ENCODE measurements at regions not wholly inside any gene's neighbourhood (a gene's known extent, or its start where the extent isn't known, plus 50 kb on each side); places are given as distances from the start of the nearest gene placed in this dataset.

DNA sequence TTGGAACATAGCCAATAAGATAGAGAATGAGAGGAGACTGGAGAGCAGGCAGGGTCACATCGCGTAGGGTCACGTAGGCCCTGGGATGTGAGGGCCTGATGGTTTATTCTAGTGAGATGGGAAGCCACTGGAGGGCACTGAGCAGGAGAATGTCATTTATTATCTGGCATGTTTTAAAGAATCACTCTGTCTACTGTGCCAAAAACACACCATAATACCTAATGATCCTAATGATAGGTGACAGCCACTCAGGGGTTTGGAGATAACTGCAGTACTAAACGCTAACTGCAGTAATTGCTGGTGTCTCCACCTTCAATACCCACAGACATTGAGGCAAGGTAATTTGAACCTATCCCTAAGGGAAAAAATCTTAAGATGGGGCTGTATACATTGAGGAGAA is 185.4 kb downstream of the TTLL7 start:
- DNase-seq (ENCODE audit: low read depth in 4 of 4, low spot score in 2 of 4), result no peak

DNA sequence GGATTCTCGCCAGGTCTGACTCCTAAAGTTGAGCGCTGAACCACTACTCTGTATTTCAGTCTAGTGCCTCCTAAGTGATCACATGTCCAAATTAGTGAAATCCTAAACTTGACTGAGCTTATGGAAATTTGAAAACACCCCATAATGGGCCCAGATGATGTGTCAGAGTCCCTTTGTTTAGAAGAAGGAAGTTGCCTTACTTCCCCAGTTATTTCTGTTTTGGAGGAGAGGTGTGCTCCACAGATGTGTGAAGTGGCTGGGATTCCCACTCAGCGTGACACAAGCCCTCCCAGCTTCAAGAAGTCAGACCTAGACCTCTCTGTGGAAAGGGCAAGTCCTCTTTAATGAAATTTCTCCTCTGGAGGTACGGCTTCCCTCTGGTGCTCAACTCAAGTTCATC is 188.8 kb downstream of the TTLL7 start:
- DNase-seq (ENCODE audit: low read depth in 4 of 4, low spot score in 2 of 4), result no peak

DNA sequence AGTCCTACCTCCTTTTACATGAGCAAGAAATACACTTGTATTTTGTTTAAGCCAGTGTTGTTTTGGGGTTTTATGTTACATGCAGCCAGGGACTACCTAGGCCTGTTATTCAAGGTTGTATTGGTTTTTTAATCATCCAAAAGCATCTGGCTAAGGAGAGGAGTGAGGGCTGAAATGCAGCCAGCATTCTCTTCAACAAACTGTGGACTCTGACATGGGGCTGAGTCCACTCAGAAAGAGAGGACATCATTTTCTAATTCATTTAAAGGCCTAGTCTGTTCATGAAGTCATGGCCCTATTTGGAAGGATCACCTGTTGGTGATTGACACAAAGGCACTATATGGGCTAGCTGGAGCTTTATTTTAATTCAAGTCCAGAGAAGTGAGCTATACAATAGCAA is 190.4 kb downstream of the TTLL7 start:
- no peak for DNase-seq (ENCODE audit: low read depth in 4 of 4, low spot score in 2 of 4)

DNA sequence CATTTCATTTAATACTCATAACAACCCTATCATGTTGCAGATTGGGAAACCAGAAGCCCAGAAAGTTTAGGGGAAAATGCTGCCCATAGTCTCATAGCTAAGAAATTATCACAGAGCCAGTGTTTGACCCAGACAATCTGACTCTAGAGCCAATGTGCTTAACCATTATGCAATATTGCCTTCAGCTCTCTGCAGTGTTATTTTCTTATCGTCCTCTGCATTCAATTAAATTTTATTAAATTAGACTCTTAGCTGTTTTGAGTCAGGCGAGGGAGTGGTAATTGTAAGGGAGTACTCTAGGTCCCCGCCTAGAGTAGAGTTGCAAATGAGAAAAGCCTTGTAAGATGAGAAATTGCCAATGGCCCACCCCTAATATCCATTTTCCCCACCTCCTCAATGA is 191.1 kb downstream of the TTLL7 start:
- no peak for DNase-seq (ENCODE audit: low read depth in 4 of 4, low spot score in 2 of 4)

DNA sequence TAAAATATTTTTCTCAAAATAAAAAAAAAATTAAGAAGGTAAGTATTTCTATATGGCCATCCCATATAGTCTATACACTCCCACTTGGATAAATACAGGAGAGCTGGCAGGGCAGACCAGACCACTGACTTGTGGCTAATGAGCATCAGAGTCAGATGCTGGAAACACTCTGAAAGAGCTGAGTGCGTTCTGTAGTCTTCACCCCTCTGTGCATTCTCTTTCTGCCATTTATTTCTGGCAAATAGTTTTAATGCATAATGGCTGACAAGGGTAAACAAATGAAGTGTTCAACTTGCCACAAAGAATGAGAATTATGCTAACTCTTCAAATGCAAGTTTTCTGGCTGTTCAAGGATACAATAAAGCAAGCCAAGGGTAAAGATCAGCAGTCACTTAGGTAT is 191.7 kb downstream of the TTLL7 start:
- no peak for DNase-seq (ENCODE audit: low read depth in 4 of 4, low spot score in 2 of 4)

DNA sequence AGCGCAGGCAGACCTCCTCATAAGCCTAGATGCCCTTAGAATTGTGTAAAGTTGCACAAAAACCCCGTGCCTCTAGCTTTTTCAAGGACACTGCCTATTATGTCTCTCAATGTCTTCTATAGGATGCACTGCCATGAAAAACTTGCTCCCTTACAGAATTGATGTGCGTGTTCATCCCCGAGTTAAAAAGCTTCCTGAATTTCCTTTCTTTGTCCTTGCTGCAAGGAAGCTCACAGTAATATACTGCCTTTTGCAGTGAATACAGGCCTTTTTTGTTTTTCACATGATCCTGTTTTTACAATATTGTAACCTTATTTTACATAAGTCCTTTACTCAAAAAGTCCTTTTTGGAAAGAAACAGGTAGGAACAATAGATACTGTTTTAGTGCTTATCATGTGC is 193.0 kb downstream of the TTLL7 start:
- no peak for DNase-seq (ENCODE audit: low read depth in 4 of 4, low spot score in 2 of 4)

DNA sequence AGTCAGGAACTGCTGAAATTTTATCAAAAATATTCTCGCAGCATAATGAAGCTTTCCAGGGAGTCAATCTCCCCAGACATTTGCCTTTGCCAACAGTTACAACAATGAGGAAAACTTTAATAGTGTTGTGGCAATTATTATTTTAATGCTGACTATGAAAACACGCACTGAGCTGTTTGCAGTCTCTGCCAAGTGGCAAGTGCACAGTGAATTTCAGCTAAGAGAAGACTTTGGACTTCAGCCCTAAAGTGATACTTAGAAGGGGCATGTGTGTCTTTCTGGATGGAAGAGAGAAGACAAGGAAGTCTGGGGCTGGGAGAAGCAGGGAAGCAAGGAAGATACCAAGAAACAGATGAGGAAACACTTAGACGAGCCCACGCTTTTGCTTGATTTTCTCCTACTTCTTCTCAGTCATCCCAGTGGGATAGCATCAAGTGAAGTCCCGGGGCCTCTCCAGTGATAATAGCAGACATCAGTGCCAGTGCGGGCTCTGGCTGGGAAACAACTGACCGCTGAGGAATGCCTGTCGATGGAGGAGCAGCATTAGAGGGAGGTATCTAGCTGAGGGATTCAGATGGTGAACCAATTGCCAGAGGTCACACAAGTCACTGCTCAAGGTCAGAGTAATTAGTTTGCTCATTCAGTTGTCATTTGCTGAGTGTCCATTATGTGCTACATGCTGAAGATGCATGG is 196.3 kb downstream of the TTLL7 start:
- no peak for DNase-seq (ENCODE audit: low read depth in 4 of 4, low spot score in 2 of 4)

DNA sequence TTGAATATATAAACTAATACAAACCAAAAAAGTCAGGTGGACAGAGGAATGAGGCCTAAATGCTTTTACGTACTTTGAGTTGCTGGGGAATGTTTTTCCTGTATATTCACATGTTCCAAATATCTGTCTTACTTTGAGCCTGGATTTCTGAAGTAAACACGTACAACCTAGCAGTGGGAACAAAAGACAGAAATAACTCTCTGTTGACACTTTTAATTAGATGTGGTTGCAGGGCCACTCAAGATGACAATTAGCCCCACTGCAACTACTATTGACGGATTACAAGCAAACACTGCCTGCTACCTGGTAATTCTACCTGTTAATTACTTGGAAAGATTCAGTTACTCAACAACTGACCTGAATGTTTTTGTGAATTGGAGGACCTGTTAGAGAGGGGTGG is 196.9 kb downstream of the TTLL7 start:
- no peak for DNase-seq (ENCODE audit: low read depth in 4 of 4, low spot score in 2 of 4)

DNA sequence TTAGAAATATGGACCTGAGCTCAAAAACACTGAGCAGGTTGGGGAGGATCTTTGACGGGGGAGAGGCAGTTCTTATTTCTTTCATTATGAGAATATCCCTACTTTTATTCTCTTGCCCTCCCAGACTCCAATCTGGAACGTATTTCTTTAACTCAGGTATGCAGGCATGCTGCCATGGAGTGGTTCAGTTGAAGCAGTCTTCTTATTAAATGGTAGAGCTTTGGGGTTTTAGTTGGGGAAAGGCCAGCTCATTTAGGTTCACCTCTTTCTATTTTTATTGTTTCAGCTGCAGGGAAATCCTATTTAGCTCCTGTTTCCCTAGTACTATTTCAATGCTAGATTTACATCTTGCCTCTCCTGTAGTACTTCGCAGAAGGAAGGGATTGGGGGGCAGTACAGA is 198.9 kb downstream of the TTLL7 start:
- DNase-seq (ENCODE audit: low read depth in 4 of 4, low spot score in 2 of 4), result no peak

DNA sequence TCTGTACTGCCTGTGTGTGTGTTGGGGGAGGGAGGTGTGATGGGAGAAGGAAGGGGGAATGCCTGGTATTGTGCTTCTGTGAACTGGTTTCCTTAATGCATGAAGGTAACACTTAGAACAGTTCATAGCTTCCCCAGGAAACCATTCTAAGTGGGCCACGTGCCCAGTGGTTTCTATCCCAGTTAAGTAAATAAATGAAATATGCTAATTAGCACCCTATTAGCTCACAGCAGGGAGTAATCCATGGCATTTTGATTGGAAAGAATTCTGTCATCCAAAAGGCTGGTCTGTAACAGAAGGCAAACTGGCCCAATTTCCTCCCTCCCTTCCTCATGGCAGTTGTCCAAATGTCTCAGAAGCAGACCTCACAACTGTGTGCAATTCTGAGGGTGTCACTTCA is 199.3 kb downstream of the TTLL7 start:
- no peak for DNase-seq (ENCODE audit: low read depth in 4 of 4, low spot score in 2 of 4)

DNA sequence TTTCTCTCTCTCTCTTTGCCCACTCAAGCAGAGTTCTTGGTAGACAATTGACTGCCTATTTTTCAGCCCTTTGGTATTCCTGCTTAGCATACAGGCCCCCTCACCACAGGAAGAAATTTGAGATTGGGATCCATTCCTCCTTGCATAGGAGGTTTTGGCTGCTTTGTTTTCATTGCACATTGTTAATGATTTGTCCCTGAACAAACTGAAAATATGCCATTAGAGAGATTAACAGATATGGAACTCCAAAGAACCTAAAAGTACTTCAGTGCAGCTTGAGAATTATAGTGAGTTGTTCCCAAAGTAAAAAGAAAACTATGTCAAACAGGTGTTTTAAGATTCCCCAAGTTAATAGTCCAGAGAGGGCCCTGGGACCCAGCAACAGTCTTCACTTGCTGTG is 200.0 kb downstream of the TTLL7 start:
- DNase-seq (ENCODE audit: low read depth in 4 of 4, low spot score in 2 of 4), result no peak

DNA sequence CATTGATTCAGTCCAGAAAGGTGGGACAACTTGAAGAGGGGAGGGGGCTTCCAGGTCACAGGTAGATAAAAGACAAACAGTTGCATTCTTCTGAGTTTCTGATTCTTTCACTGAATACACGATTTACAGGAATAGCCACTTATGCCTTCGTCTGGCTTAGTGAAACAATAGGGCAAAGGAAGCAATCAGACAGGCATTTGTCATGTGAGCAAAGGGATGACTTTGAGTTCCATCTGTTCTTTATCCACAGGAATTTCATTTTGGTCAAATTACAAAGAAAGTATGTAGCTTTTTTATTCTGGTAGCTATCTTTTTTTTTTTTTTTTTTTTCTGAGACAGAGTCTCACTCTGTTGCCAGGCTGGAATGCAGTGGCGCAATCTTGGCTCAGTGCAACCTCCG is 202.5 kb downstream of the TTLL7 start:
- no peak for DNase-seq (ENCODE audit: low read depth in 4 of 4, low spot score in 2 of 4)

DNA sequence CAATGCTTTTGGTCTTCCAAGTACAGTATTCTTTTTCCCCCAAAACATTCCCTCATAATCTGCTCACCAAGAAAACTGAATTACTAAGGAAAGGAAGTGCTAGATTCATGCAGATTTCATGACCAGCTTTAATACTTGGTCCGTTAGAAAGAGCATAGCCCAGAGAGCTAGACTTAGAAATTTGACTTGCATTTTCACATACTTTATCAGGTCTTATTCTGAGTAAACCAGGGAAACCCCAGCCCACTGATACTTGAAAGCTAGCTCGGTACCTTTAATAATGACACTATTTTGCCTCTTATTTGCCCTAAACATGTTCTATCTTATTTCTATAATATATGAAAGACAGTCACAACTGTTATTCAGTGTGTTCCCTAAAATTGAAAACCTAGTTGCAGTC is 204.5 kb downstream of the TTLL7 start:
- no peak for DNase-seq (ENCODE audit: low read depth in 4 of 4, low spot score in 2 of 4)

DNA sequence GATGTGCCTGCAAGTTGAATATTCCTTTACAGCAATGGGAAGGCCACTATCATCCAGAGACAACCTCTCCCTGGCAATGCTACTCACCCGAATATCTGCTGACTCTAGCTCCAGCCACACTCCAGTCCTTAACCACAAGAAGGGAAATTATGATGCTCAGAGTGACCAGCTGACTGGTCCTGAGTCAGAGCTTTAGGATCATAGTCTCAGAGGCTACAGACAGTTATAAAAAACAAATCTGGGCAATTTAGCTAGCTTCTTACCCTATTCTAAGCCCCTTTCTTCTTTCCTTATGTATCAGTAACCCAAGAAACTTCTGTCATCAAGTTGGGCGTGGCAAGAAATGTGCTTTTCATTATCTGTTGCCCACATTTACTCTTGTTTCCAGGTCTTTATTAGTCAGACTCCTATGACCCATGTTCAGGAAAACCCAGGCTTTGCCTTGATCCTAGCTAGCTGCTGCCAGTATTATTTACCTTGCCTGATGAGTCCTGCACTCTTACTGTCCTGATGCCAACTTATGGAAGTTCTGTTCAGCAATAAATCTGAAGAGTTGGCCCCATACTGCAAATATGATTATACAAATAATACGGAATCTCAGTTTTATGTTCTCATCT is 207.0 kb downstream of the TTLL7 start:
- no peak for DNase-seq (ENCODE audit: low read depth in 4 of 4, low spot score in 2 of 4)

DNA sequence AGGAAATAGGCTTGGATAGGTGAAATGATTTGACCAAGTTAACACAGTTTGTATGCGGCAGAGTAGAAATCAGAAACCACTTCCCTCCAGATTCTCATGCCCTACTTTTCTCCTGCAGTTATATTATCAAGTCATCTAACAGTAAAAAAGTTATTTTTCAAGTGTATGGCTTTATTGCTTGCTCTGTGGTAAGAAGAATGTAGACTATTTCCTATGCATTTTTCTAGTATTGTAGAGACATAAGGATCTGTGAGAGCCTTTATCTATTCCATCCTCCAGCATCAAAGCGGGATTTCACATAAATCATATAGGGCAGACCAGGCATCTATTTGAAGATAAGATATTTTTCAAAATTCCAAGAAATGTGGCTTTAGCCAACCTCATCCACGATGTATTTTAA is 208.5 kb downstream of the TTLL7 start:
- DNase-seq (ENCODE audit: low read depth in 4 of 4, low spot score in 2 of 4), result no peak

DNA sequence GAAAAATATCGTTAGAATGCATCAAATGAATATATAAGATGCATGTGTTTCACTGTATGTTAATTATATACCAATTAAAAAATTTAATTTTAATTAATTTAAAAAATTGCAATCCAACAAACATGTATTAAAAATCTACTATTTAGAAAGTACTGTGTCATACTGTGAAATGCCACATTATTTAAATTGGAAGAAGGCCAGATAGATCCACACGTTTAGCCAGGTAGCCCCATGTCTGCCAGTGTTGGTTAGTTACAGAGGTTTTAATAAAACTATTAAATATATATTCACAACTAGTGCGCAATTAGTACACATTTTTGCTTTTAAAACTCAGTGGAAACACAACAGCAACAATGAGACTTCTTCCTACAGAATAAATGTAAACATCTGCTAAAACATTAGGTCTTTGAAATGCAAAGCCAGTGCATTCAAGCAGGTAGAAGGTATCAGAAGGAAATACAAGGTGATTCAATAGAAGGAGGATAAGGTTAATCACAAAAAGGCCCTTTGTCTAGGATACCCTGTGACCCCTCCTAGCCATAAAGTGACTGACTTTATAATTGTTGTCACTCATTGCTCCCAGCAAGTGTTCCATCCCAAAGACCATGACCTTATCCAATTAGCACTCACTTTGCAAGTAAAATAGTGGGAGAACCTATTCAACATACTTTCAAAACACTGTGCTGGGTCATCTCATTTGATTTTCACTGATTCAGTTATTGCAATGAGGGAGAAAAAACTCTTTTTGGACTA is 211.5 kb downstream of the TTLL7 start:
- DNase-seq (ENCODE audit: low read depth in 4 of 4, low spot score in 2 of 4), result no peak

DNA sequence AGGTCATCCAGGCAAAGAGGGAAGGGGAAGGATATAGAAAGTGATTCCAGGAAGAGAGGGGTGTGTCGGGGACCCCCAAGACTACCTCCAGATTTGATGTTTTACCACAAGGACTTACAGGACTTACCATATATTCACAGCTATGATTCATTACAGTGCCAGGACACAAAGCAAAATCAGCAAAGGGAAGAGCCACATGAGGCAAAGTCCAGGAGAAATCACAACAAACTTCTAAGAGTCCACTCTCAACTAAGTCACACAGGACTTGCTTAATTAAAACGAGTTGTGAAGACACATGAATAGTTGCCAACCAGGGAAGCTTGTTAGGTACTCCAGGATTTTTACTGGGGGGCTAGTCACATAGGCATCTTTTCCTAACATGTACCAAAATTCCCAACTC is 217.3 kb downstream of the TTLL7 start:
- no peak for DNase-seq (ENCODE audit: low read depth in 4 of 4, low spot score in 2 of 4)

DNA sequence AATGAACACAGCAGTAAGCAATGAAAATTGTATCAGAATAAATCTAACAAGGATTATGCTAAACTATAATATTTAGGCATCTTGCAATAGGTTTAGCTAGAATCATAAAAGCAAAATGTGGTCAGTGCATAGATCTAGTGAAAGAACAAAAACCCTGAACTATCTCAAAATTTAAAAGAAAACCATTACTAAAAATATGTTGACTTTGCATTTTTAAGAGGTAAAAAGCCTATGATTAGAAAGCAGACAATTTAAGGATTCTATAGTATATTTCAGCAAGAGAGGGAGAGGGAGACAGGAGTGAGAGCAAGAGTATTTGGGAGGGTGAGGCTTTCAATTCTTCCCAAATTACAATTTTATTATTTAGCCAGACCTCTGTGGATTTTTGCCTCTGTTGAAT is 219.4 kb downstream of the TTLL7 start:
- DNase-seq (ENCODE audit: low read depth in 4 of 4, low spot score in 2 of 4), result no peak

DNA sequence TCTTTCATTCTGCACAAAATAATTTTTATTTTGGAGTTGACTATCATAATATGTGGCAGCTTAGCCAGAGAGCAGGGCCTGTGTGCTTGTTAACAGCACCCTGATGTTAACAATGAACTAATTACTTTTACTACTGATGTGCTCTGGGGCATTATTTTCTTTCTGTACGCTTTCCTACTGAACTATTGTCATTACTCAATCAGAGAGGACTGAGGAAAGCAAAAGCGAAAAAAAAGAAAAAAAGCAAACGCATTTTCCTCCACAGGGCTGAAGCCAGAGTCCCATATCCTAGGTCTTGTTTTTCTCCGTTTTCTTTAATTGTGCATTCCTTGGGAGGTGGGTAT is 221.2 kb downstream of the TTLL7 start:
- DNase-seq (ENCODE audit: low read depth in 4 of 4, low spot score in 2 of 4), result no peak

DNA sequence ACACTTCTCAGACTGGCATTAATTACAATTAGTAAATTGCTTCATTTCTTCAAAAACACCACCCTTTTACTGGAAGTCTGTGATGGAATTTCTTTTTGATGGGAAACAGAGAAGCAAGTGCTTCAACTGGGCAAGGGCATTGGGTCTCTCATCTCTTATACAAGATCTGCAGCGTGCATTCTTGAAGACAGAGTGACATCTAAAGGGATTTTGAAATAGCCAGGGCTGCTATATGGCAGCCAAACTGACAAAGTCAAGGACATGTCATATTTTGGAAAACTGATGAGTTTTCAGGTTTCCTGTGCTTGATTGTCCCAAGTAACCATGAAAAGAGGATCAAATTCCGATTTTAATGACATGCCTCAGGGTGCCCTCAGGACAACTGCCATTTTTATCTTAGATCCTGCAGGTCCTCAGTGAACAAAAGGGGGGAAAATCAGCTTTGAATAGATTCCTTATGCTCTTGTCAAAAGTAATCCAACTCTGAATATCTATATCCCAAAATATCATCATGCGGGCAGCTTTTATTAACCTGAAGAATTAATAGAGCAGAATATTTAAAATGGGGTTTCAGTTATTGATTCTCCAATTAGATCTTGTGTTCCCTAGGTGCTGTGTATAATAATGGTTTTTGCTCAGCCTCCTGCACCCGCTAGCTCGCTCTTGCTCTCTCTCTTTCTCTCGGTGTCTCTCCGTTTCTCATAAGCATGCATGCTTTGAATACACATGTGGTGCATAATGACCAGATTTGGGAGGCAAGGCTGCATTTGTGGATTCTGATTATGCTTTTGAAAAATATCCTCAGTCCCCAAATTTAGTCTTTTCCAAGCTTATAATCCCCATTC is 221.8 kb downstream of the TTLL7 start:
- DNase-seq (ENCODE audit: low read depth in 4 of 4, low spot score in 2 of 4), result no peak

DNA sequence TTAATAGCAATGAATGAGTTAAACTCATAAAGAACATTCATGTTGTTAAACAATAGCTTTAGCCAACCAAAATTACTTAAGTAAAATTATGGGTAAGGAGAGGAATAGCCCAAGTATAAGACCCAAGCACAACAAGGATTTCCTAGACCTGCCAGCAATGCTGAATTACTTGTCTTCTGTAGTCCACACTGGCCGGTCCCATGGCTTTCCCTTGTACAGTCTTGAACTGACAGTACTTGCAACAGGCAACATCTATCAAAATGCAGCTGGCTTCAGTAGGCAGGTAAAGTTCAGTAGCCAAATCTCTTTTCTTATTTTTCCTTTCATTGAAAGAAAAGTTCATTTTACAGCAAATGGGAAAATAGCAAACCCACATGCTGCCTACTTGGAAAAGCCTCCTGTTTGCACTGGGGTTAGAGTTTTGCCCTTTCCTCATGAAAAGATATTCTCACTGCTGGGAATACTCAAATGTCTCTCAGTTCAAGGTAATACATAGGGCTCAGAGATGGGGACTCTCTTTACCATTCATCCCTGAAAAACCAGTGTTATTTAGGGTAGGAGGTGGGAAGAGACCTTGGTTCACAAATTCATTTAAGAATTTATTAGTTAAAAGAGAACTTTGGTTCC is 222.8 kb downstream of the TTLL7 start:
- no peak for DNase-seq (ENCODE audit: low read depth in 4 of 4, low spot score in 2 of 4)
